K562 (cell line): ENCODE measurements at regions not wholly inside any gene's neighbourhood (a gene's known extent, or its start where the extent isn't known, plus 50 kb on each side); places are given as distances from the start of the nearest gene placed in this dataset.

Experiments used
- ATAC-seq: fragments of 200-7000 bp; cut with Tn5 transposase; 3 replicates; pipeline ENCODE4 v1.9.1; 2020; ENCODE audit warnings: moderate library complexity
- BruUV-seq: library from RNA; stranded (reverse); fragments of 400-500 nt; replicated peaks from 2 replicates; lab custom pipeline; 2021; lab: Mats Ljungman, UMichigan
- CTCF ChIA-PET: fragments of 300-600 bp; formaldehyde crosslinking; extraction: SDS; loops from one replicate; lab custom pipeline; 2021; ENCODE audit warnings: low intra/inter-chr PET ratio; lab: Yijun Ruan, JAX
- POLR2A ChIA-PET: fragments of 300-600, 350-650 bp; sonication (Branson Sonifier 250); formaldehyde crosslinking; extraction: SDS; loops from one replicate; lab custom pipeline; 2021; ENCODE audit warnings: antibody characterized with exemption, inconsistent platforms; lab: Yijun Ruan, JAX
- DNase-seq, 4 experiments: peaks; one replicate each; pipeline versions ENCODE4 v3.0.0 to v3.0.0-alpha.2; 2011 to 2018; ENCODE audit warnings: low spot score in 3 of 4, mixed read lengths in 3 of 4; ENCODE audit errors: extremely low read depth in 1 of 4
- FAIRE-seq: peaks from 2 replicates; lab custom pipeline; 2011; peaks lifted over from hg19 to GRCh38; lab: Jason Lieb, UNC
- H2AFZ ChIP-seq: 2 replicates; pipeline ENCODE4 v1.6.0; 2011; ENCODE audit warnings: low read depth, low read length, control low read depth, inconsistent platforms
- H3K27ac ChIP-seq: fragments of 200-600 bp; 3 replicates; pipeline ENCODE4 v1.8.0; 2011; ENCODE audit warnings: low read depth, mild to moderate bottlenecking, control low read depth, inconsistent platforms, low read length, moderate library complexity, mixed read lengths; ENCODE audit errors: extremely low read depth
- H3K27me3 ChIP-seq, 2 experiments: fragments of 300-600 bp in 1 of 2; 2 replicates in 1 of 2; 3 replicates in 1 of 2; pipeline versions ENCODE4 v1.6.0 to v1.8.0; 2011; ENCODE audit warnings: inconsistent platforms in 2 of 2, low read length in 2 of 2, mild to moderate bottlenecking in 1 of 2, mixed read lengths in 1 of 2, moderate library complexity in 1 of 2; ENCODE audit not compliant: control insufficient read depth in 2 of 2, insufficient read depth in 2 of 2
- H3K36me3 ChIP-seq: fragments of 300-600 bp; 3 replicates; pipeline ENCODE4 v1.8.0; 2011; ENCODE audit warnings: mild to moderate bottlenecking, low read length, inconsistent platforms; ENCODE audit not compliant: control insufficient read depth, insufficient read depth
- H3K4me1 ChIP-seq, 2 experiments: fragments of 200-600 bp in 1 of 2; replicated peaks in 1 of 2; 2 replicates in 1 of 2; 3 replicates in 1 of 2; pipeline versions ENCODE4 v1.5.1 to v1.8.0; 2011; ENCODE audit warnings: inconsistent platforms in 2 of 2, low read length in 2 of 2, mild to moderate bottlenecking in 1 of 2, mixed read lengths in 1 of 2, moderate library complexity in 1 of 2; ENCODE audit not compliant: control insufficient read depth in 2 of 2, insufficient read depth in 2 of 2
- H3K4me2 ChIP-seq: 2 replicates; pipeline ENCODE4 v1.6.1; 2011; ENCODE audit warnings: low read length, control low read depth, inconsistent platforms, mixed read lengths; ENCODE audit not compliant: insufficient read depth
- H3K4me3 ChIP-seq: fragments of 200-600 bp; sonication (generic), shearing (Covaris generic); 2 replicates; pipeline ENCODE4 v1.5.1; 2016; ENCODE audit warnings: control low read depth, inconsistent platforms
- H3K79me2 ChIP-seq: fragments of 200-600 bp; 3 replicates; pipeline ENCODE4 v1.8.0; 2011; ENCODE audit warnings: low read length, inconsistent platforms; ENCODE audit not compliant: control insufficient read depth, insufficient read depth
- H3K9ac ChIP-seq, 2 experiments: 2 replicates each; pipeline versions ENCODE4 v1.6.0 to v1.6.1; 2011; ENCODE audit warnings: low read depth in 2 of 2, low read length in 2 of 2, control low read depth in 1 of 2, inconsistent platforms in 1 of 2, mild to moderate bottlenecking in 1 of 2, mixed read lengths in 1 of 2; ENCODE audit not compliant: insufficient read depth in 1 of 2
- H3K9me1 ChIP-seq: one replicate; pipeline ENCODE4 v1.6.0; 2011; ENCODE audit warnings: inconsistent platforms, mild to moderate bottlenecking, low read length, moderate library complexity; ENCODE audit not compliant: control insufficient read depth, insufficient read depth
- H3K9me3 ChIP-seq: replicated peaks from 2 replicates; pipeline ENCODE4 v1.5.1; 2011; ENCODE audit warnings: low read depth, low read length, inconsistent platforms; ENCODE audit not compliant: control insufficient read depth, insufficient read depth
- H4K20me1 ChIP-seq: replicated peaks from 2 replicates; pipeline ENCODE4 v1.6.1; 2011; ENCODE audit warnings: low read length, inconsistent platforms, mixed read lengths; ENCODE audit not compliant: control insufficient read depth, insufficient read depth
- BCL6 ChIP-seq: fragments of 250-450 bp; sonication (Bioruptor Pico); IDR thresholded peaks from 2 replicates; pipeline ENCODE4 v1.4.0; 2020
- KDM5B ChIP-seq: fragments of 200-600 bp; sonication (generic); IDR thresholded peaks from 2 replicates; pipeline ENCODE4 v1.6.1; 2012; ENCODE audit warnings: low read depth, mild to moderate bottlenecking, moderate library complexity, low read length, control low read depth, inconsistent platforms; ENCODE audit not compliant: insufficient replicate concordance
- MBD2 ChIP-seq: sonication (generic); IDR thresholded peaks from 2 replicates; pipeline ENCODE4 v1.6.1; 2016; ENCODE audit warnings: low read depth, borderline replicate concordance
- SP1 ChIP-seq: sonication (generic); formaldehyde crosslinking; IDR thresholded peaks from 2 replicates; pipeline ENCODE4 v1.8.1; 2022; ENCODE audit warnings: mild to moderate bottlenecking, missing genetic modification reagents
- SP2 ChIP-seq: IDR thresholded peaks from 2 replicates; pipeline ENCODE4 v1.6.1; 2011; ENCODE audit warnings: mild to moderate bottlenecking, low read depth, low read length, moderate library complexity; ENCODE audit not compliant: poor library complexity, severe bottlenecking; ENCODE audit errors: extremely low read depth
- TCF7 ChIP-seq: sonication (generic); IDR thresholded peaks from 2 replicates; pipeline ENCODE4 v1.6.1; 2016; ENCODE audit warnings: antibody characterized with exemption, borderline replicate concordance
- ZNF282 ChIP-seq: sonication (generic); formaldehyde crosslinking; IDR thresholded peaks from 2 replicates; pipeline ENCODE4 v1.8.1; 2023; ENCODE audit warnings: missing genetic modification reagents
- ZNF324 ChIP-seq: fragments of 250-450 bp; sonication (Bioruptor Pico); IDR thresholded peaks from 2 replicates; pipeline ENCODE4 v1.4.0; 2020; ENCODE audit warnings: mild to moderate bottlenecking
- WGBS: fragments of 100-300 bp; shearing (Covaris generic); methylation state at CpG from one replicate; pipeline ENCODE4 v1.1.6; 2016; ENCODE audit warnings: low coverage, mixed read lengths; ENCODE audit not compliant: insufficient coverage; ENCODE audit errors: missing lambda C conversion rate; 5-methylcytosine and 5-hydroxymethylcytosine counted together
- in situ Hi-C: fragments of 300-500 bp; cut with MboI; formaldehyde crosslinking; loops from 4 replicates; pipeline ENCODE4 v1.15.0; 2018; ENCODE audit warnings: inconsistent platforms, mixed read lengths
- intact Hi-C: fragments of 100-400 bp; cut with micrococcal nuclease; formaldehyde crosslinking; loops from 2 replicates; pipeline ENCODE4 v1.14.2; 2022
- TF ChIP-seq, protein P1 (sequence below): fragments of 250-450 bp; sonication (Bioruptor Pico); IDR thresholded peaks from 2 replicates; pipeline ENCODE4 v1.8.0; 2021; ENCODE audit warnings: moderate library complexity, mild to moderate bottlenecking, inconsistent platforms
- TF ChIP-seq, protein P2 (sequence below): sonication (generic); formaldehyde crosslinking; IDR thresholded peaks from 2 replicates; pipeline ENCODE4 v1.9.0; 2022; ENCODE audit warnings: mild to moderate bottlenecking, missing genetic modification reagents
- TF ChIP-seq, protein P3 (sequence below), 3 experiments: fragments of 200-800 bp in 1 of 3; fragments of 250-450 bp in 1 of 3; fragments of 450-650 bp in 1 of 3; sonication (Bioruptor Pico) in 1 of 3; sonication (Bioruptor generic) in 1 of 3; formaldehyde crosslinking in 1 of 3; IDR thresholded peaks; 2 replicates each; pipeline versions ENCODE4 v1.6.1 to v1.8.0; 2016 to 2022; ENCODE audit warnings: mild to moderate bottlenecking in 2 of 3, missing genetic modification characterization in 2 of 3, missing compliant biosample characterization in 1 of 3, moderate library complexity in 1 of 3

DNA sequence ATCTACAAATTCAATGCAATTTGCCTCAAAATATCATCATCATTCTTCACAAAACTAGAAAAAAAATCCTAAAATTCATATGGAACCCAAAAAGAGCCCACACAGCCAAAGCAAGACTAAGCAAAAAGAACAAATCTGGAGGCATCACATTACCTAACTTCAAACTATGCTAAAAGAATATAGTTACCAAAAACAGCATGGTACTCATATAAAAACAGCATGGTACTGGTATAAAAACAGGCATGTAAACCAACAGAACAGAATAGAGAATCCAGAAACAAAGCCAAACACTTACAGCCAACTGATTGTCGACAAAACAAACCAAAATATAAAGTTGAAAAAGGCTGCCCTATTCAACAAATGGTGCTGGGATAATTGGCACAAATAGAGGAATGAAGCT lies 278.1 kb downstream of the TPBG start:
- no peak for DNase-seq
- Histone ChIP-seq H3K9me3 (no peaks in the 10 kb centered on the region), H3K4me1 (no peaks in the 10 kb centered on the region), H3K9me1 (no peaks in the 10 kb centered on the region)
- no peak for TF ChIP-seq SP2
- TF ChIP-seq, protein P1, sequence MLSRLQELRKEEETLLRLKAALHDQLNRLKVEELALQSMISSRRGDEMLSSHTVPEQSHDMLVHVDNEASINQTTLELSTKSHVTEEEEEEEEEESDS (CRISPR knock-in tag): no peak
- TF ChIP-seq BCL6 (CRISPR knock-in tag): no peak
- TF ChIP-seq, protein P2, sequence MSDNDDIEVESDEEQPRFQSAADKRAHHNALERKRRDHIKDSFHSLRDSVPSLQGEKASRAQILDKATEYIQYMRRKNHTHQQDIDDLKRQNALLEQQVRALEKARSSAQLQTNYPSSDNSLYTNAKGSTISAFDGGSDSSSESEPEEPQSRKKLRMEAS (CRISPR knock-in tag): no peak
- TF ChIP-seq, all 486 proteins: peak for 0
- Histone ChIP-seq H3K27me3 (no peaks in the 10 kb centered on the region), H2AFZ (no peak overlapping the region), H3K9ac (no peak overlapping the region), H4K20me1 (no peaks in the 10 kb centered on the region), H3K27ac (no peak overlapping the region), H3K36me3 (no peaks in the 10 kb centered on the region), H3K4me3 (no peak overlapping the region), H3K79me2 (no peaks in the 10 kb centered on the region), H3K4me2 (no peak overlapping the region)
- CTCF ChIA-PET: no interaction called here
- ATAC-seq (no peak), FAIRE-seq (no peak)
- 0% methylated on average over 1 of the region's 1 CpG for WGBS
- intact Hi-C loops (no loop called here), in situ Hi-C loops (no loop called here)
- POLR2A ChIA-PET: no interaction called here
- no TSS peak for BruUV-seq

DNA sequence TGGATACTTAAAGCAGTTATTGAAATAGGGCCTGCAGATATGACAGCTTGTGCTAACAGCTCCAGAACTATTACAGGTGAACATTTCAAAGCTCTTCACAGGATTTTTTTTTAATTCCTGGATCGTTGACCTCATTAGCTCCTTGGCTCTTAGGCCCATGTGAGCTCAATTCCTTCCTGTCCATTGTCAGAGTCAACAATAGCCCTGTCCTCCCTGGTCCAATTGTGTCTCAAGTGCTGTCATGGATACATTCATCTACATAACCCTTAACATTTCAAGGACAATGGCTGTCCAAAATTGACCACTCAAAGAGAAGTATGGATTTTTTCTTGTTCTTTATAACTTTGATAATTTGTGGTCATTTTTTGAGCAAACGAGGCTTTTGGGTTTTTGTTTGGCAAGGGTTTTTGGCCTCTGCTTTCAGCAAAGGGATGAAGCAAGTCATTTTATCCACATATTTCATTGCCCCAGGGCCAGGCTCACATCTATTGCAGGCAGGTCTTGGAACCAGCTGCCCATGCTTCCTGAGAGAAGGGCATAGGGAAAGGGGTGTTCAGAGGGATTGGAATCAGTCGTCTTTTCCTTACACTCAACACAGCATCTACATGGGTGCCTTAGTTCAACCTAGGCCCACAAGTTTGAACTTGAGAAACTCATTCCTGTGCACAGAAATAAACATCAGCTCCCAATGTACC lies 282.1 kb downstream of the TPBG start:
- CTCF ChIA-PET: no interaction called here
- FAIRE-seq (no peak), ATAC-seq (no peak), DNase-seq (no peak)
- intact Hi-C loops (no loop called here), in situ Hi-C loops (no loop called here)
- H3K27me3 ChIP-seq: no peaks in the 10 kb centered on the region
- H3K36me3 ChIP-seq: no peaks in the 10 kb centered on the region
- H3K4me2 ChIP-seq: no peak overlapping the region
- H3K9me3 ChIP-seq: no peaks in the 10 kb centered on the region
- no peak overlapping the region for H2AFZ ChIP-seq
- H3K9me1 ChIP-seq: no peaks in the 10 kb centered on the region
- H3K4me1 ChIP-seq: no peaks in the 10 kb centered on the region
- no peaks in the 10 kb centered on the region for H4K20me1 ChIP-seq
- no peak overlapping the region for H3K9ac ChIP-seq
- POLR2A ChIA-PET: interaction anchor here (0.9 to 1.4 kb wide), 2 partner anchors 9 to 11 kb away, joined by 3 read pairs; no protein-coding TSS in a partner anchor
- H3K79me2 ChIP-seq: no peaks in the 10 kb centered on the region
- no peak overlapping the region for H3K27ac ChIP-seq
- H3K4me3 ChIP-seq: no peak overlapping the region
- 0% methylated on average over 3 of the region's 3 CpGs for WGBS
- no TSS peak for BruUV-seq
- TF ChIP-seq TCF7: no peak
- TF ChIP-seq SP1: no peak
- TF ChIP-seq MBD2: no peak
- no peak for TF ChIP-seq ZNF324 (CRISPR knock-in tag)
- no peak for TF ChIP-seq ZNF282
- no peak for TF ChIP-seq SP2
- TF ChIP-seq KDM5B: no peak
- TF ChIP-seq, protein P3, sequence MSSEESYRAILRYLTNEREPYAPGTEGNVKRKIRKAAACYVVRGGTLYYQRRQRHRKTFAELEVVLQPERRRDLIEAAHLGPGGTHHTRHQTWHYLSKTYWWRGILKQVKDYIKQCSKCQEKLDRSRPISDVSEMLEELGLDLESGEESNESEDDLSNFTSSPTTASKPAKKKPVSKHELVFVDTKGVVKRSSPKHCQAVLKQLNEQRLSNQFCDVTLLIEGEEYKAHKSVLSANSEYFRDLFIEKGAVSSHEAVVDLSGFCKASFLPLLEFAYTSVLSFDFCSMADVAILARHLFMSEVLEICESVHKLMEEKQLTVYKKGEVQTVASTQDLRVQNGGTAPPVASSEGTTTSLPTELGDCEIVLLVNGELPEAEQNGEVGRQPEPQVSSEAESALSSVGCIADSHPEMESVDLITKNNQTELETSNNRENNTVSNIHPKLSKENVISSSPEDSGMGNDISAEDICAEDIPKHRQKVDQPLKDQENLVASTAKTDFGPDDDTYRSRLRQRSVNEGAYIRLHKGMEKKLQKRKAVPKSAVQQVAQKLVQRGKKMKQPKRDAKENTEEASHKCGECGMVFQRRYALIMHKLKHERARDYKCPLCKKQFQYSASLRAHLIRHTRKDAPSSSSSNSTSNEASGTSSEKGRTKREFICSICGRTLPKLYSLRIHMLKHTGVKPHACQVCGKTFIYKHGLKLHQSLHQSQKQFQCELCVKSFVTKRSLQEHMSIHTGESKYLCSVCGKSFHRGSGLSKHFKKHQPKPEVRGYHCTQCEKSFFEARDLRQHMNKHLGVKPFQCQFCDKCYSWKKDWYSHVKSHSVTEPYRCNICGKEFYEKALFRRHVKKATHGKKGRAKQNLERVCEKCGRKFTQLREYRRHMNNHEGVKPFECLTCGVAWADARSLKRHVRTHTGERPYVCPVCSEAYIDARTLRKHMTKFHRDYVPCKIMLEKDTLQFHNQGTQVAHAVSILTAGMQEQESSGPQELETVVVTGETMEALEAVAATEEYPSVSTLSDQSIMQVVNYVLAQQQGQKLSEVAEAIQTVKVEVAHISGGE (CRISPR knock-in tag; IDR thresholded peaks at IDR 0.05): no peak
